Nephron (organoid): ENCODE measurements at regions not wholly inside any gene's neighbourhood (a gene's known extent, or its start where the extent isn't known, plus 50 kb on each side); places are given as distances from the start of the nearest gene placed in this dataset.

Source experiments
- H3K27ac Mint-ChIP-seq, 3 experiments: 2 replicates each; pipeline ENCODE4 v1.8.0; 2020; ENCODE audit warnings: mixed read lengths in 3 of 3, mild to moderate bottlenecking in 2 of 3, moderate library complexity in 1 of 3
- H3K27me3 Mint-ChIP-seq: 2 replicates; pipeline ENCODE4 v1.8.0; 2021; ENCODE audit warnings: low read depth, mild to moderate bottlenecking, moderate library complexity, mixed read lengths
- H3K36me3 Mint-ChIP-seq: 2 replicates; pipeline ENCODE4 v1.8.0; 2020; ENCODE audit warnings: low read depth, mixed read lengths
- H3K4me1 Mint-ChIP-seq: 2 replicates; pipeline ENCODE4 v1.8.0; 2020; ENCODE audit warnings: mixed read lengths
- H3K4me3 Mint-ChIP-seq, 3 experiments: 2 replicates each; pipeline ENCODE4 v1.8.0; 2020; ENCODE audit warnings: mild to moderate bottlenecking in 3 of 3, mixed read lengths in 3 of 3, moderate library complexity in 2 of 3
- H3K9me3 Mint-ChIP-seq: 2 replicates; pipeline ENCODE4 v1.8.0; 2020; ENCODE audit warnings: mixed read lengths
- CTCF ChIP-seq, 3 experiments: fragments of 200-600 bp; sonication (generic); IDR thresholded peaks; one replicate each; pipeline ENCODE4 v1.5.0; 2021; ENCODE audit warnings: antibody characterized with exemption in 3 of 3; ENCODE audit not compliant: unreplicated experiment in 3 of 3

GRCh38 chr12:47321436-47321835 is 241.7 kb upstream of the AMIGO2 start:
- H3K4me3 Mint-ChIP-seq = no peak overlapping the region
- H3K4me1 Mint-ChIP-seq = peaks cover 4% of the 10 kb centered on the region

GRCh38 chr12:47319746-47320145 is 240.0 kb upstream of the AMIGO2 start:
- Mint-ChIP-seq H3K9me3 (peaks cover 10% of the 10 kb centered on the region), H3K27me3 (no peaks in the 10 kb centered on the region), H3K27ac (no peak overlapping the region), H3K4me1 (peaks cover 5% of the 10 kb centered on the region), H3K36me3 (no peaks in the 10 kb centered on the region), H3K4me3 (no peak overlapping the region)
- no peak for TF ChIP-seq CTCF (IDR thresholded peaks at IDR 0.05; ENCODE audit: unreplicated experiment in 3 of 3)

More at GRCh38 chr12:47321436-47321835, 241.7 kb upstream of the AMIGO2 start:
- H3K27me3 Mint-ChIP-seq = no peaks in the 10 kb centered on the region
- no peak for TF ChIP-seq CTCF (IDR thresholded peaks at IDR 0.05; ENCODE audit: unreplicated experiment in 3 of 3)
- H3K9me3 Mint-ChIP-seq = peaks cover 10% of the 10 kb centered on the region
- no peak overlapping the region for H3K27ac Mint-ChIP-seq
- no peaks in the 10 kb centered on the region for H3K36me3 Mint-ChIP-seq

GRCh38 chr12:47318963-47319362 is 239.2 kb upstream of the AMIGO2 start:
- Mint-ChIP-seq H3K36me3 (no peaks in the 10 kb centered on the region), H3K4me3 (no peak overlapping the region), H3K4me1 (peaks cover 5% of the 10 kb centered on the region), H3K27me3 (no peaks in the 10 kb centered on the region), H3K27ac (no peak overlapping the region), H3K9me3 (peaks cover 10% of the 10 kb centered on the region)
- TF ChIP-seq CTCF (IDR thresholded peaks at IDR 0.05; ENCODE audit: unreplicated experiment in 3 of 3) = no peak

- Mint-ChIP-seq H3K9me3 (peaks cover 10% of the 10 kb centered on the region), H3K4me1 (peaks cover 5% of the 10 kb centered on the region), H3K36me3 (no peaks in the 10 kb centered on the region), H3K27ac (no peak overlapping the region), H3K4me3 (no peak overlapping the region), H3K27me3 (no peaks in the 10 kb centered on the region)
- TF ChIP-seq CTCF (IDR thresholded peaks at IDR 0.05; ENCODE audit: unreplicated experiment in 3 of 3) = no peak
Observed at GRCh38 chr12:47317175-47317915, 237.6 kb upstream of the AMIGO2 start.

- peaks cover 5% of the 10 kb centered on the region for H3K4me1 Mint-ChIP-seq
- H3K27ac Mint-ChIP-seq = no peak overlapping the region
- peaks cover 10% of the 10 kb centered on the region for H3K9me3 Mint-ChIP-seq
- TF ChIP-seq CTCF (IDR thresholded peaks at IDR 0.05; ENCODE audit: unreplicated experiment in 3 of 3) = no peak
- no peaks in the 10 kb centered on the region for H3K27me3 Mint-ChIP-seq
- no peak overlapping the region for H3K4me3 Mint-ChIP-seq
- H3K36me3 Mint-ChIP-seq = no peaks in the 10 kb centered on the region
Observed at GRCh38 chr12:47316609-47317049, 236.9 kb upstream of the AMIGO2 start.

- TF ChIP-seq CTCF (IDR thresholded peaks at IDR 0.05; ENCODE audit: unreplicated experiment in 3 of 3) = no peak
- Mint-ChIP-seq H3K27ac (no peak overlapping the region), H3K9me3 (peaks cover 4% of the 10 kb centered on the region), H3K27me3 (no peaks in the 10 kb centered on the region), H3K4me1 (peaks cover 5% of the 10 kb centered on the region), H3K4me3 (no peak overlapping the region), H3K36me3 (no peaks in the 10 kb centered on the region)
Observed at GRCh38 chr12:47314996-47315395, 235.2 kb upstream of the AMIGO2 start.
